NT2/D1 (cell line): ENCODE measurements at regions not wholly inside any gene's neighbourhood (a gene's known extent, or its start where the extent isn't known, plus 50 kb on each side); places are given as distances from the start of the nearest gene placed in this dataset.

ENCODE experiments used
- SUZ12 ChIP-seq: IDR thresholded peaks from 2 replicates; pipeline ENCODE4 v1.6.1; 2011; ENCODE audit not compliant: insufficient read length, insufficient read depth; ENCODE audit errors: extremely low read depth
- YY1 ChIP-seq: IDR thresholded peaks from 2 replicates; pipeline ENCODE4 v1.6.1; 2011; ENCODE audit not compliant: insufficient read length, insufficient read depth
- ZNF274 ChIP-seq: IDR thresholded peaks from 2 replicates; pipeline ENCODE4 v1.6.1; 2011; ENCODE audit warnings: mild to moderate bottlenecking, low read depth, low read length

- no peak for TF ChIP-seq SUZ12
- no peak for TF ChIP-seq ZNF274
- TF ChIP-seq YY1 = no peak
Measured at GRCh38 chr11:91585035-91585801, 639.4 kb upstream of the FAT3 start.
